ENCODE measurements at regions not wholly inside any gene's neighbourhood (a gene's known extent, or its start where the extent isn't known, plus 50 kb on each side); places are given as distances from the start of the nearest gene placed in this dataset.

- WGBS, 2 donors: 89 to 92% methylated on average over 4 of the region's 4 CpGs
- no peak for TF ChIP-seq POLR2A (IDR thresholded peaks at IDR 0.05)
- TF ChIP-seq, protein P1, sequence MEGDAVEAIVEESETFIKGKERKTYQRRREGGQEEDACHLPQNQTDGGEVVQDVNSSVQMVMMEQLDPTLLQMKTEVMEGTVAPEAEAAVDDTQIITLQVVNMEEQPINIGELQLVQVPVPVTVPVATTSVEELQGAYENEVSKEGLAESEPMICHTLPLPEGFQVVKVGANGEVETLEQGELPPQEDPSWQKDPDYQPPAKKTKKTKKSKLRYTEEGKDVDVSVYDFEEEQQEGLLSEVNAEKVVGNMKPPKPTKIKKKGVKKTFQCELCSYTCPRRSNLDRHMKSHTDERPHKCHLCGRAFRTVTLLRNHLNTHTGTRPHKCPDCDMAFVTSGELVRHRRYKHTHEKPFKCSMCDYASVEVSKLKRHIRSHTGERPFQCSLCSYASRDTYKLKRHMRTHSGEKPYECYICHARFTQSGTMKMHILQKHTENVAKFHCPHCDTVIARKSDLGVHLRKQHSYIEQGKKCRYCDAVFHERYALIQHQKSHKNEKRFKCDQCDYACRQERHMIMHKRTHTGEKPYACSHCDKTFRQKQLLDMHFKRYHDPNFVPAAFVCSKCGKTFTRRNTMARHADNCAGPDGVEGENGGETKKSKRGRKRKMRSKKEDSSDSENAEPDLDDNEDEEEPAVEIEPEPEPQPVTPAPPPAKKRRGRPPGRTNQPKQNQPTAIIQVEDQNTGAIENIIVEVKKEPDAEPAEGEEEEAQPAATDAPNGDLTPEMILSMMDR (IDR thresholded peaks at IDR 0.05): no peak
- no peaks in the 10 kb centered on the region for H3K9me3 ChIP-seq
- no peaks in the 10 kb centered on the region for H3K36me3 ChIP-seq
- intact Hi-C loops (cut with DNase I): no loop called here
- no peak overlapping the region for H3K27ac ChIP-seq
- no peaks in the 10 kb centered on the region for H3K27me3 ChIP-seq
- no peaks in the 10 kb centered on the region for H3K4me1 ChIP-seq
- no peak overlapping the region for H3K4me3 ChIP-seq (replicated peaks in 1 of 3)
- no peak for DNase-seq
Observed at GRCh38 chr4:148589182-148589581, 147.0 kb upstream of the NR3C2 start.

DNA sequence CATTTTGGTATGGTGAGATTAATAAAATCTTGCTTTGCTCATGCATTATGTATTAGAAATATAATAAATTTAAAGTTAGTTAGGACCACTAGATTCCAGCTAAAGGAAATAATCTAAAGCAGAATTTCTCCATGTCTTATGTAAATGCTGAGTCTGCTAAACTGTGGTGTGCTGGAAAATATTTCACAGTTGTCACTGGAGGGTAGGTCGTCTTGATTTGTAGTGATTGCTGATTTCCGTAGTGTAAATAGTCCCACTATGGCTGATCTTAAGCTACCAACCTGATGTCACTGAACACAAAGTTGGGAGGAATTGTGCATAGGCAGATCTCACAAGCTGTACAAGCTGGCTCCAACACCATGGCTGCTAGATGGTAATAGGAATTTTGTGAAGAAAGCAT is 133.4 kb upstream of the NR3C2 start:
- H3K9me3 ChIP-seq: no peaks in the 10 kb centered on the region
- H3K4me3 ChIP-seq (replicated peaks in 1 of 3): no peak overlapping the region
- DNase-seq: no peak
- H3K4me1 ChIP-seq: no peaks in the 10 kb centered on the region
- H3K27ac ChIP-seq: no peak overlapping the region
- TF ChIP-seq, protein P1 (IDR thresholded peaks at IDR 0.05): no peak
- no peak for TF ChIP-seq POLR2A (IDR thresholded peaks at IDR 0.05)
- intact Hi-C loops (cut with DNase I): no loop called here
- WGBS, 2 donors: 85 to 88% methylated on average over 2 of the region's 2 CpGs
- no peaks in the 10 kb centered on the region for H3K36me3 ChIP-seq
- no peaks in the 10 kb centered on the region for H3K27me3 ChIP-seq

- H3K9me3 ChIP-seq: no peaks in the 10 kb centered on the region
- H3K27ac ChIP-seq: no peak overlapping the region
- H3K36me3 ChIP-seq: no peaks in the 10 kb centered on the region
- intact Hi-C loops (cut with DNase I): no loop called here
- no peak overlapping the region for H3K4me3 ChIP-seq (replicated peaks in 1 of 3)
- H3K27me3 ChIP-seq: no peaks in the 10 kb centered on the region
- no peaks in the 10 kb centered on the region for H3K4me1 ChIP-seq
- 91 to 92% methylated on average over 6 of the region's 6 CpGs for WGBS, 2 donors
- TF ChIP-seq, protein P1 (IDR thresholded peaks at IDR 0.05): no peak
- TF ChIP-seq POLR2A (IDR thresholded peaks at IDR 0.05): no peak
- DNase-seq: no peak
Observed at GRCh38 chr4:148574911-148575310, 132.7 kb upstream of the NR3C2 start.

DNA sequence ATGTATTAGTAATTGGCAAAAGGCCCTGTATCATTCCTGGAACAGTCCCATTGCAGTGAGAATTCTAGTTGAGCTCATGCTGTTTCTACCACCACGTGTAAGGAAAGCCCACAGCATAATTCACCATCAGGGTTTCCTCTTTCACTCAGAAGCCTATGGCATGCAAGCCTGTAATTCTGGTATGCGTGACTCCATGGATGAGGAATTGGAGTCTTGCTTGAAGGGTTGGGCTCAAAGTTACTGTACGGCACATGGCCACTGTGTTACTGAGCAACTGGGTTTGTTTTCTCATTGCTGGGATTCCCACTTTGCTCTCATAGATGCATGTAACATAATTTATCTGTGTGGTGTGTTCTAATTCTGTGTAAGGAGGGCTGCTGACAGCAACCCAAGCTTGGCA is 132.3 kb upstream of the NR3C2 start:
- Histone ChIP-seq H3K4me1 (no peaks in the 10 kb centered on the region), H3K4me3 (replicated peaks in 1 of 3) (no peak overlapping the region), H3K36me3 (no peaks in the 10 kb centered on the region), H3K27ac (no peak overlapping the region), H3K9me3 (no peaks in the 10 kb centered on the region), H3K27me3 (no peaks in the 10 kb centered on the region)
- intact Hi-C loops (cut with DNase I): no loop called here
- DNase-seq: no peak
- WGBS, 2 donors: 61 to 62% methylated on average over 3 of the region's 3 CpGs
- TF ChIP-seq, protein P1 (IDR thresholded peaks at IDR 0.05): no peak
- no peak for TF ChIP-seq POLR2A (IDR thresholded peaks at IDR 0.05)

DNA sequence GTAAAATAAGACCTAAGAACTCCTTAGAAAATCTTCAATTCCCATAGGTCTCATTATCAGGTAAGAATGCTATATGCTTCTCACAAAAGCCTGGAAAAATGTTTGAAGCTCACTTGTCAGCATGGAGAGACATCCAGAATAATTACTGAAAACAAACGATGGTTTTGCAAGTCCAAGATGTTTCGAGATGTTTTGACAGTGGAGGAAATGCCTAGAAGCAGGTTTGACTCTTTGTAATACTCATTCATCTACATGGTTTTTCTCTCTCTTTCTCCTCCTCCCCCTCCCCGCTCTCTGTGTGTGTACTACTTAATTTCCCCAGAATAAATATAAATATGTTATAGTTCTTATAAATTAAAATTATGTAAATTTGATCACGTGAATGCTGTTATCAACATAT is 131.9 kb upstream of the NR3C2 start:
- Histone ChIP-seq H3K4me1 (no peaks in the 10 kb centered on the region), H3K27me3 (no peaks in the 10 kb centered on the region), H3K4me3 (replicated peaks in 1 of 3) (no peak overlapping the region), H3K36me3 (no peaks in the 10 kb centered on the region), H3K9me3 (no peaks in the 10 kb centered on the region), H3K27ac (no peak overlapping the region)
- DNase-seq: no peak
- no peak for TF ChIP-seq POLR2A (IDR thresholded peaks at IDR 0.05)
- TF ChIP-seq, protein P1 (IDR thresholded peaks at IDR 0.05): no peak
- intact Hi-C loops (cut with DNase I): no loop called here
- 62 to 70% methylated on average over 4 of the region's 4 CpGs for WGBS, 2 donors
